A204.1 (cell line): ENCODE measurements at regions not wholly inside any gene's neighbourhood (a gene's known extent, or its start where the extent isn't known, plus 50 kb on each side); places are given as distances from the start of the nearest gene placed in this dataset.
"Not testable (repeated sequence)": the region's sequence is repeated elsewhere in the genome, so short reads cannot be mapped to it uniquely, and the experiment has no call there.

ENCODE experiments used
- FAIRE-seq: peaks from 2 replicates; lab custom pipeline; 2012; peaks lifted over from hg19 to GRCh38; lab: Jason Lieb, UNC

DNA sequence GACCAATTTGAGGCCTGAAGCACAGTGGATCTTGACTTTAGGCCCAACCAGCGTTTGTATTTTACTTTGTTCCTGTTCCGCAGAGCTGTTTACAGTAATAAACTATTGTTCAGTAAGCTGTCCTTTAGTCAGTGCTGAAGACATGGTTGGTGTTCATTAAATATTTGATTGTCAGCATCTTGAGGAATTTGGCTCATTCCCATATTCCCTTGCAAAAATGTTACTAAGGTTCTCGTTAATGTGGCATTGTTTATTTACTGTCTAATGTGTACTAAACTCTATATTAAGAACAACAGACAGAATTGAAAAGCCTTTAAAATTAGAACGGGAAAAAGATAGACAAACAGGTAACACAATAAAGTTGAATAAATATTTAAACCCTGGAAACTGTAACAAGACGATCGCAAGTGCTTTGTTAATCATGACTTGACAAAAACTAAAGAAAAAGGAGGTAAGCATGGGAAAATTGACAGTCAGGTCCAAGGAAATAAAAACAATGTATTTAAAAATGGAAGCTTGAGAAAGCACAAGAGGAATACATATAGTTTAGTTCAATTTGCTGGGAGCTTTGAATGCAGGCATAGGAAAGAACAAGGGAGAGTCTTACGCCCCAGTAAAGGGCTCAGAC lies 1060.8 kb upstream of the CRIM1 start:
- FAIRE-seq, result no peak

DNA sequence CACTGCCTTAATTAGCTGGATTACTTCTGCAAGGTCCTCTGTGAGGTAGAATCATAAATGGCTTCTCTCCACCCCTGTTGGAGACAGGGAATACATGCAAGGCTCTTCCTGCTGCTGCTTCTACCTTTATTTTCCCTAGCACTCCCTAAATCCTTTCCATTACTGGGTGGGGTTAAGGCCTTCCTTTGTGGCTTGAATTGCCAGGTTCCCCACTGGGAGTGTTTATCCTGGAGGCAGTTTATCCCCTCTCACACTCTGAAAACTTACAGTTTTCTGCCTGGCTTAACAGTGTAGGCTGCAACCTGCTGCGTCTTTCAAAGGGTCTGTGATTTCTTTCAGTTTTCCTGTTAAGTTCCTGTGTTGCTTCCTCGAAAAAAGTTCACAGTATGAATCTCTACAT lies 1062.3 kb upstream of the CRIM1 start:
- FAIRE-seq, result no peak

DNA sequence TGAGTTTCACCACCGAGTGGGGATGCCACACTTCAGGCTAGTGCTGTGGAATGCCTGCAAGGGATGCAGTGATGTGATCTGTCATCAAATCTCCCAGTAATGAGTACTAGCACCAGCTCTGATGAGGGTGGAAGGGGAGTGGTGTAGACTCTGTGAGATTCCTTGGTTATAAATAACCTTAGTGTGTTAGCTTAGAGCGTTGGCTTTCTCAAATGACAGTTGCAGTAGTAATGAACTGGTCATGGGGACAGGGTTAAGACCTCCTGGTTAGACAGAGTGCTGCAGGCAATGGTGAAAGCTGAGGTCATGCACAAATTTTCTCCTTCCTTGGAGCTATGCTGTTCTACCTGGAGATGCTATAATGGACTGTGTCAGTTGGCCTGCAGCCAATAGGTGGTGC lies 1063.4 kb upstream of the CRIM1 start:
- no peak for FAIRE-seq

- FAIRE-seq, result no peak
Observed at GRCh38 chr2:35281702-35282101, 1073.9 kb upstream of the CRIM1 start.

DNA sequence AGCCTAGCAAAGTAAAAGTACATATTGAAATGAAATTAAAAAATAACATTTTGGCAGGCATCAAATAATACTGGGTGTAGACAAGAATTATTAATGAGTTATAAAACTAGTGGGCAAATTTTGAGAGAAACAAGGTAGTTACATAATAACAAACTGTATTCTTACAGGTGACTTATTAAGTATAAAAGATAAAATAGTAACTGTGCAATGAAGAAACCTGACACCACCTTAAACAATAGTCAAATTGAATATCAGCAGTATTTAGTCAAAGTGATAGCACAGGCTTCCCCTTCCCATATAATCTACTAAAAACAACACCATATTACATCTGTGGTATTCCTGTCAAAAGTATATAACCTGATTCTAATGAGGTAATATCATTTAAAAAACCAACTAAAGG lies 1099.8 kb upstream of the CRIM1 start:
- FAIRE-seq, result no peak

DNA sequence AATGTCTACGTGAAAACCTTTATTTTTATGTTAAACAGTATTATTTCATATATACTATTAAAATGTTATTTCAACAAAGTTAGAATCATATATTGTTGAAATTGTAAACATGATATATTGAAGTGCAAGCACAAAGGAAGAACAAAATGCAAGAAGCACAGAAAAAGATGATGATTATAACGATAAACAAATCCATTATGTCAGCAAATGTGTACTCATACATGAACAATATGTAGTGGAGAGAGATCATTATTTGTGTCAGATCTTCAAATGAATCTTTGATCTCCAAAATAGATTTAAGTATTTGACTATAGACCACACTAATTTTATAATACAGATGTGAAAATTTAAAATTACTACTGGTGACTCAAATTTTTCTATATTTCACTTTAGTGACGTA lies 1104.4 kb upstream of the CRIM1 start:
- FAIRE-seq, result no peak

- no peak for FAIRE-seq
Observed at GRCh38 chr2:35246702-35247101, 1108.9 kb upstream of the CRIM1 start.

GRCh38 chr2:35228584-35228983 lies 1127.0 kb upstream of the CRIM1 start:
- no peak for FAIRE-seq

- no peak for FAIRE-seq
Observed at GRCh38 chr2:35220461-35220860, 1135.1 kb upstream of the CRIM1 start.

DNA sequence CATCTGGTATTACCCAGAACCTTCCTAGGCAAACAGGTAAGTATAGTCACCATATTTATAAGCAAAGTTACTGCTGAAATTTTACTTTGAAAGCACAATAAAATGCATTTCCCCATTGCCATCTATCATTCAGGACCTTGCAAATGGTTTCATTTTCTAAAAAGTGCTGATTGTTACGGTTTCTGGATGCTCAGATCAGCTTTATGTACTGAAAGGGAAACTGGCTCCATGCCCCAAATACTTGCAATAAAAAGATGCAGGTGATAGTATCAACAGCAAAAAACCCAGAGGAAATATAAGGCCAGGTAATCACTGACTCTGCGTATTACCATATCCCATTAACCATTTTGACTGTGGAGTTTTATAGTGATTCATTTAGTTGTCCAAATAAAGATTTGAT lies 1150.7 kb upstream of the CRIM1 start:
- no peak for FAIRE-seq

- no peak for FAIRE-seq
Observed at GRCh38 chr2:35204323-35204722, 1151.3 kb upstream of the CRIM1 start.

GRCh38 chr2:35199298-35199697 lies 1156.3 kb upstream of the CRIM1 start:
- no peak for FAIRE-seq

DNA sequence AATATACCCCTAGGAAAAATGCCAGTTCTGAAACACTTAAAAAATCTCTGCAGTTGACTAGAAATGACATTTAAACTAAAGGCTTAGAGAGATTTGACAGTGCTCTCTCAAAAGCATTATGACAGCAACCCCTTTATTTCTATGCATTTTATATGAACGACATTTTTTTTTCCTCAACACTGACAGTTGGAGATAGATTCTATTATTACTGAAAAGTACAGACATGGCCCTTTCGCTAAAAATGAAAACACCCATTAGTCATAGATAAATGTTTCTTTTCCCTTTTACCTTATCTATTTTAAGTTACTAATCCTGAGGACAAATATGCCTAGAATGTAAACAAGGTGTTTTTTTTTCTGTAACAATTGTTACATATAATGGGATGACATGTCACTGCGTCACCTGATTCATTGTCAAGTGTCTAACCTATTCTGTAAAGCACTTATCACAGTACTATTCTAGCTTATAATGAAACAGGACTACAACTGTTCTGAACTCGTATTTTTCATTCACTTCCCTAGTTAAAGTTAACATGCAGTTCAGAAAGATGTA lies 1169.6 kb upstream of the CRIM1 start:
- FAIRE-seq, result no peak

DNA sequence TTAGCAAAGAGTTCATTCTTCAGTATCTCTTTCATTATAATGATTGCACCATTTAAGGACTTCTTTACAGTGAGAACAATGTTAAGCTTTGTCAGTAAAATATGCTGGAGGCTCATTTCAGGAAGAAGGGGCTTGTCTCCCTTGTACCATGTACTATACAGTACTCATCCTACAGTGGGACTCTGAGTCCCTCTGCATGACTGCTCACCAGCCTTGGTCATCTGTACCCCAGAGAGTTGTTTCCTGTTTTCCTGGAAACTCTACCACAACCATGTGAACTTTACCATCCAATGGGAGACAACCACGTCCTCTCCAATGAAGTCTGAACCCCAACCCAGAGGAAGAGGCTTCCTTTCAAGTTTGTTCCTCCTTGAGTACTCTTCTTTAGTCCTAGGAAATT lies 1171.1 kb upstream of the CRIM1 start:
- no peak for FAIRE-seq

DNA sequence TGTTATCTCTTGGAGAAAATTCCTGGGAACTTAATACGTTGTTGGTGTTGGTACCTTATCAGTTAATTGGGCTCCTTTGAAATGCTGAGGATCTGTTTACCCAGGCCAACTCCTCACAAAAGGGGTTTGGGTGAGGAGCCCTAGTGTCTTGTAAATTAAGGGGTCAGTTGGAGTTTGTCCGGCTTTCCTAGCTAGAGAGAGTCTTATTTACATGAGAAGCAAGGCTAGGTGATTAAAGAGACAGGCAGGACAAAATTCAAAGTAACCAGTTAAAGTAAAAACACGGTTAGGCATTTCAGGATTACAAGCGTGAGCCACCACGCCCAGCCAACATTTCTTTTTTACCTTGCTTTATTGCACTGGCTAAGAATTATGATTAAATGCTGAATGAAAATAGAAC lies 1178.9 kb upstream of the CRIM1 start:
- not testable (repeated sequence) for FAIRE-seq

GRCh38 chr2:35174845-35175244 lies 1180.7 kb upstream of the CRIM1 start:
- FAIRE-seq, result no peak

DNA sequence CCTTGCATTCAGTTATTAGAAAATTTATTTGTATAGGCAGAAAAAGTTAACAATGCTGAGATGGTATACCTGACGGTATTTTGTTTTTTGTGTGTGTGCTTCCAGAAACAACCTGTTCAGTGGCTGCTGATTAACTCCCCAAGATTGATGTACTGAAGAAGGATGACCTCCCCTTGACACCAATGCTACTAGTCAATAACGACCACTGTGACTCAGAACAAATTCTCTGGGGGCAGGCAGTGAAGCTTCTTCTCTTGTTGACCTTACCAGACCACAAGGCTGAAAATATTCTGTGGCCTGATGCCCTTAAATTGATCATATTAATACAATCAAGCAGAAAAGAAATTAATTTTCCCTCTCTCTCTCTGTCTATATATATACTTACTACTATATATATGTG lies 1182.9 kb upstream of the CRIM1 start:
- no peak for FAIRE-seq

GRCh38 chr2:35168351-35168750 lies 1187.2 kb upstream of the CRIM1 start:
- no peak for FAIRE-seq

DNA sequence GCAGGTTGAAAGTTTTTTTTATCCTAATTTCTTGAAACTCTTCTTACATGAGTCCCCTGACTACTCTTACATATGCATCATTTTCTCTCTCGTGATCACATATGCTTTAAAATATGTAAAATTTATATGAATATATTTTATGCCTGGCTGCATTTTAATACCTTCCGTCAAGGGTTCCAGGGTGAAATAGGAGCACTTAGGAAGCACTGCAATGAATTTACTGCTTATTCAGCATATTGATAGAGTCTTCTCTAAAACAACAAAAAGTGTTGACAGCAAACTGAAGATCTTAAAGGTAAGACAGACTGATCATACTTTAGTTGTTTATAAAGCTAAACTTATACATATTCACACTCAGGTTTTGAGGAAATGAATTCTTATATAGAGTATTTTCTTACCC lies 1191.6 kb upstream of the CRIM1 start:
- FAIRE-seq, result no peak

GRCh38 chr2:35160871-35161270 lies 1194.7 kb upstream of the CRIM1 start:
- FAIRE-seq, result no peak

DNA sequence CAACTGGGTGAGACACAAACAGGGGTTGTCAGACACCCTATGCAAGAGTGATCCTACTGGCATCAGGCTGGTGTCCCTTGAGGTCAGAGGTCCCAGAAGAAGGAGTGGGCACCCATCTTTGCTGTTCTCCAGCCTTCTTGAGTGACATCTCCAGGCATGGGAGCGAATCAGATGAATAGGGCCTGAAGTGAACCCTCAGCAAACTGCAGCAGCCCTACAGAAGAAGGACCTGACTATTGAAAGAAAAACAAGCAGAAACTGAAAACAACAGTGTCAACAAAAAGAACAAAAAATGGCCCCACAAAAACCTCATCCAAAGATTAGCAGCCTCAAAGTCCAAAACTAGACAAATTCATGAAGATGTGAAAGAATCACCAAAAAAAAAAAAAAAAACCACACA lies 1229.7 kb upstream of the CRIM1 start:
- FAIRE-seq, result no peak

DNA sequence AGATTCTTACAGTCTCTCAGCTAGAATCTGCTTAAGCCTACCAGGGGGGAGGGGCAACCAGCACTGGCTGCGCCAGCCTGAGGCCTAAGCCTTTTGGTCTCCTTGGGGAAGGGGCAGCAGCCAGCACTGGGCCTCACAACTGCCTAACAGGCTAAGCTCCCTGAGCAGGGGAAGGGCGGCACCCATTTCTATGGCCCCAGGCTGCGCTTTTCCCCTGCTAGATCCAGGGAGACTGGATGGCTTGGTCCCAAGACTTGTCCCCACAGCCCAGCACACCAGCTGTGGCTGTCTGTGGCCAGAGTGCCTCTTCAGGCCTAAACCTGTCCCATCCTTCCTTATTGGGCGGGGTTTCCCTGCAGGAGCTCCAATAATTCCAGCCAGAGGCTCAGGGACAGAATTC lies 1230.3 kb upstream of the CRIM1 start:
- FAIRE-seq, result no peak

DNA sequence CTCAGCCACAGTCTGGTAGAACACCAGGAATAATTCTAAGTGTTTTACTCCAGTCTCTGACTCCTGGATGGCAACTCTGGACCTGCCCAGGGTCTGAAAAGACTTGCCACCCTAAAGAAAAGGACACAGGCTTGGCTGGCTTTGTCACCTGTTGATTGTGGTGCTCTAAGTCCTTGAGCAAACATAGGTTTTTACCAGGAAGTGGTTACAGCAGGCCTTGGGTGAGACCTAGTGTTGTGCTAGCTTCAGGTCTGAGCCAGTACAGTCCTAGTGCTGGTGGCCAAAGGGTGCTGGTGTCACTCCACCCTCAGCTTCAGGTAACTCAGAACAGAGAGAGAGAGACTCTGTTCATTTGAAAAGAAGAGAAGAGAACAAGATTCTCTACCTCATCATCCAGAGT lies 1239.4 kb upstream of the CRIM1 start:
- no peak for FAIRE-seq

DNA sequence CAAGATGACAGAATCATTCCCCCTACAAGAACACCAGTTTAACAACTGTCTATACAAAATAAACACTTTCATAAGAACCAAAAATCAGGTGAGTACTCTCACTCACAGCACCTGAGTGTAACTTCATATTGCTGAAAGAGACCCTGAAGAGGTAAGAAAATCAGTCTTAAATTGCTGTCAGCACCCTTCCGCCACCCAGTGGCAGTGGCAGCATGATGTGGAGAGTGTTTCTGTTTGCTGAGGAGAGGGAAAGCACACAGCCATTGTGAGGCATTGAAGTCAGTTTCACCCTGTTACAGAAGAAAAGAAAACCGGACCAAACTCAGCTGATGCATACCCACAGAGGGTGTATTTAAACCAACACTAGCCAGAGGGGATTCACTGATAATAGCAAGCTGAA lies 1240.8 kb upstream of the CRIM1 start:
- no peak for FAIRE-seq

GRCh38 chr2:35112367-35112766 lies 1243.2 kb upstream of the CRIM1 start:
- FAIRE-seq, result not testable (repeated sequence)
